ENCODE measurements at regions not wholly inside any gene's neighbourhood (a gene's known extent, or its start where the extent isn't known, plus 50 kb on each side); places are given as distances from the start of the nearest gene placed in this dataset.
"Not testable (repeated sequence)": the region's sequence is repeated elsewhere in the genome, so short reads cannot be mapped to it uniquely, and the experiment has no call there.

GRCh38 chr12:89873745-89874144 lies 165.1 kb upstream of the ATP2B1 start:
- Histone ChIP-seq H3K36me3 (no peaks in the 10 kb centered on the region), H3K27me3 (replicated peaks; ENCODE audit: insufficient read depth) (no peaks in the 10 kb centered on the region), H3K4me1 (ENCODE audit: control insufficient read depth in 1 of 2, low read depth in 2 of 2) (no peaks in the 10 kb centered on the region), H3K9me3 (peaks cover 5% of the 10 kb centered on the region), H3K27ac (no peak overlapping the region), H3K4me3 (no peak overlapping the region)
- TF ChIP-seq, protein P1, sequence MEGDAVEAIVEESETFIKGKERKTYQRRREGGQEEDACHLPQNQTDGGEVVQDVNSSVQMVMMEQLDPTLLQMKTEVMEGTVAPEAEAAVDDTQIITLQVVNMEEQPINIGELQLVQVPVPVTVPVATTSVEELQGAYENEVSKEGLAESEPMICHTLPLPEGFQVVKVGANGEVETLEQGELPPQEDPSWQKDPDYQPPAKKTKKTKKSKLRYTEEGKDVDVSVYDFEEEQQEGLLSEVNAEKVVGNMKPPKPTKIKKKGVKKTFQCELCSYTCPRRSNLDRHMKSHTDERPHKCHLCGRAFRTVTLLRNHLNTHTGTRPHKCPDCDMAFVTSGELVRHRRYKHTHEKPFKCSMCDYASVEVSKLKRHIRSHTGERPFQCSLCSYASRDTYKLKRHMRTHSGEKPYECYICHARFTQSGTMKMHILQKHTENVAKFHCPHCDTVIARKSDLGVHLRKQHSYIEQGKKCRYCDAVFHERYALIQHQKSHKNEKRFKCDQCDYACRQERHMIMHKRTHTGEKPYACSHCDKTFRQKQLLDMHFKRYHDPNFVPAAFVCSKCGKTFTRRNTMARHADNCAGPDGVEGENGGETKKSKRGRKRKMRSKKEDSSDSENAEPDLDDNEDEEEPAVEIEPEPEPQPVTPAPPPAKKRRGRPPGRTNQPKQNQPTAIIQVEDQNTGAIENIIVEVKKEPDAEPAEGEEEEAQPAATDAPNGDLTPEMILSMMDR (IDR thresholded peaks at IDR 0.05) = no peak
- ATAC-seq (ENCODE audit: insufficient number of reproducible peaks, low FRiP score, low read depth) (no peak), DNase-seq (ENCODE audit: low spot score) (no peak)

- Histone ChIP-seq H3K27ac (no peak overlapping the region), H3K4me3 (no peak overlapping the region)
- no peak for DNase-seq (ENCODE audit: low spot score)
Measured at GRCh38 chr12:89872922-89873630, 164.4 kb upstream of the ATP2B1 start.

GRCh38 chr12:89870413-89871184 lies 162.0 kb upstream of the ATP2B1 start:
- Histone ChIP-seq H3K27me3 (replicated peaks; ENCODE audit: insufficient read depth) (no peaks in the 10 kb centered on the region), H3K4me3 (no peak overlapping the region), H3K4me1 (ENCODE audit: control insufficient read depth in 1 of 2, low read depth in 2 of 2) (no peaks in the 10 kb centered on the region), H3K36me3 (no peaks in the 10 kb centered on the region), H3K27ac (no peak overlapping the region), H3K9me3 (peaks cover 5% of the 10 kb centered on the region)
- TF ChIP-seq, protein P1 (IDR thresholded peaks at IDR 0.05) = no peak
- no peak for ATAC-seq (ENCODE audit: insufficient number of reproducible peaks, low FRiP score, low read depth)
- no peak for DNase-seq (ENCODE audit: low spot score)

More at GRCh38 chr12:89872922-89873630, 164.4 kb upstream of the ATP2B1 start:
- H3K27me3 ChIP-seq (replicated peaks; ENCODE audit: insufficient read depth) = no peaks in the 10 kb centered on the region
- ATAC-seq (ENCODE audit: insufficient number of reproducible peaks, low FRiP score, low read depth) = no peak
- peaks cover 5% of the 10 kb centered on the region for H3K9me3 ChIP-seq
- H3K4me1 ChIP-seq (ENCODE audit: control insufficient read depth in 1 of 2, low read depth in 2 of 2) = no peaks in the 10 kb centered on the region
- H3K36me3 ChIP-seq = no peaks in the 10 kb centered on the region
- TF ChIP-seq, protein P1 (IDR thresholded peaks at IDR 0.05) = no peak

DNA sequence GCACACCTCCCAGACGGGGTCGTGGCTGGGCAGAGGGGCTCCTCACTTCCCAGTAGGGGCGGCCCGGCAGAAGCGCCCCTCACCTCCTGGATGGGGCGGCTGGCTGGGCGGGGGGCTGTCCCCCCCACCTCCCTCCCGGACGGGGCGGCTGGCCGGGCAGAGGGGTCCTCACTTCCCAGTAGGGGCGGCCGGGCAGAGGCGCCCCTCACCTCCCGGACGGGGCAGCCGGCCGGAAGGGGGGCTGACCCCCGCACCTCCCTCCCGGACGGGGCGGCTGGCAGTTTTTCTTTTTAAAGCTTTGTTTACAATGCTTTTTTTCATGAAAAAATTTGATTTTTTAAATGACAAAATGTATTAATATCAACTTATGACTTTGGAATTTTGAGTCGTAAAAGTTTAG lies 159.0 kb upstream of the ATP2B1 start:
- H3K27me3 ChIP-seq (replicated peaks; ENCODE audit: insufficient read depth); ATAC-seq (ENCODE audit: insufficient number of reproducible peaks, low FRiP score, low read depth); H3K4me1 ChIP-seq (ENCODE audit: control insufficient read depth in 1 of 2, low read depth in 2 of 2); H3K27ac ChIP-seq; H3K9me3 ChIP-seq; H3K36me3 ChIP-seq; DNase-seq (ENCODE audit: low spot score); H3K4me3 ChIP-seq: not testable (repeated sequence)

DNA sequence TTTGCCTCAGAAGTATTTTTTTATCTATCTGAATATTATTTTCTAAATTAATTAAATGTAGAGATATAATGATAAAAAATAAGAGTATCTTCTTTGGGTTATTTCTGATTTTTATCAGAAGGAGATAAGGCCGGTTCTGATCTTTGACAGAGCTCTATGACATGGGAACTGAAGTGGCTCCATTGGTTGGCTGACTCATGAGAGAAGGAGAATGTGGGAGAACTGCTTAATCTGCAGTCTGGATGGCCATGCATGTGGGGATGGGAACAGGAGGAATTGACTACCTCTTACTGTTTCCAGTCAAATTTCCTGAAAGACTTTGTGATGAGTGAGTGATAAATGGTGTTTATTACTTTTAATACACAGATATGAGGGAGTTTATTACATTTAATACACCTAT lies 155.8 kb upstream of the ATP2B1 start:
- Histone ChIP-seq H3K27ac (no peak overlapping the region), H3K4me1 (ENCODE audit: control insufficient read depth in 1 of 2, low read depth in 2 of 2) (peaks cover 0 to 3% of the 10 kb centered on the region in 2 donors), H3K27me3 (replicated peaks; ENCODE audit: insufficient read depth) (no peaks in the 10 kb centered on the region), H3K4me3 (no peak overlapping the region), H3K36me3 (no peaks in the 10 kb centered on the region), H3K9me3 (no peaks in the 10 kb centered on the region)
- DNase-seq (ENCODE audit: low spot score) (no peak), ATAC-seq (ENCODE audit: insufficient number of reproducible peaks, low FRiP score, low read depth) (no peak)
- TF ChIP-seq, protein P1 (IDR thresholded peaks at IDR 0.05) = no peak
